Gastrocnemius medialis (tissue), 4 donors: ENCODE measurements at regions not wholly inside any gene's neighbourhood (a gene's known extent, or its start where the extent isn't known, plus 50 kb on each side); places are given as distances from the start of the nearest gene placed in this dataset.

Experiments used
- POLR2A ChIP-seq, 2 donors: fragments of 450-650 bp; IDR thresholded peaks; one replicate each; pipeline ENCODE4 v1.6.1; 2017; ENCODE audit warnings: antibody characterized with exemption in 2 of 2, mild to moderate bottlenecking in 2 of 2, moderate library complexity in 2 of 2
- TF ChIP-seq, protein P1 (sequence below), 5 experiments: fragments of 450-650 bp in 3 of 5; fragments of 200-600 bp in 2 of 5; sonication (generic) in 2 of 5; IDR thresholded peaks in 4 of 5; conservative IDR thresholded peaks in 1 of 5; 1 replicate in 4 of 5; 2 replicates in 1 of 5; pipeline ENCODE4 v1.5.1; 2016 to 2019; ENCODE audit warnings: antibody characterized with exemption in 5 of 5, mild to moderate bottlenecking in 3 of 5, moderate library complexity in 3 of 5

- TF ChIP-seq POLR2A (IDR thresholded peaks at IDR 0.05) = no peak
- TF ChIP-seq, protein P1, sequence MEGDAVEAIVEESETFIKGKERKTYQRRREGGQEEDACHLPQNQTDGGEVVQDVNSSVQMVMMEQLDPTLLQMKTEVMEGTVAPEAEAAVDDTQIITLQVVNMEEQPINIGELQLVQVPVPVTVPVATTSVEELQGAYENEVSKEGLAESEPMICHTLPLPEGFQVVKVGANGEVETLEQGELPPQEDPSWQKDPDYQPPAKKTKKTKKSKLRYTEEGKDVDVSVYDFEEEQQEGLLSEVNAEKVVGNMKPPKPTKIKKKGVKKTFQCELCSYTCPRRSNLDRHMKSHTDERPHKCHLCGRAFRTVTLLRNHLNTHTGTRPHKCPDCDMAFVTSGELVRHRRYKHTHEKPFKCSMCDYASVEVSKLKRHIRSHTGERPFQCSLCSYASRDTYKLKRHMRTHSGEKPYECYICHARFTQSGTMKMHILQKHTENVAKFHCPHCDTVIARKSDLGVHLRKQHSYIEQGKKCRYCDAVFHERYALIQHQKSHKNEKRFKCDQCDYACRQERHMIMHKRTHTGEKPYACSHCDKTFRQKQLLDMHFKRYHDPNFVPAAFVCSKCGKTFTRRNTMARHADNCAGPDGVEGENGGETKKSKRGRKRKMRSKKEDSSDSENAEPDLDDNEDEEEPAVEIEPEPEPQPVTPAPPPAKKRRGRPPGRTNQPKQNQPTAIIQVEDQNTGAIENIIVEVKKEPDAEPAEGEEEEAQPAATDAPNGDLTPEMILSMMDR (IDR thresholded peaks at IDR 0.05 in 4 of 5, conservative IDR thresholded peaks at IDR 0.05 in 1 of 5) = no peak
Measured at GRCh38 chr1:183742355-183742754, 62.6 kb upstream of the RGL1 start.
